Upper lobe of left lung (tissue), 6 donors: ENCODE measurements at regions not wholly inside any gene's neighbourhood (a gene's known extent, or its start where the extent isn't known, plus 50 kb on each side); places are given as distances from the start of the nearest gene placed in this dataset.

Experiments
- ATAC-seq, 2 donors: fragments of 200-7000 bp; cut with Tn5 transposase; one replicate each; pipeline ENCODE4 v1.9.1; 2022; ENCODE audit warnings: mild to moderate bottlenecking in 2 of 2, moderate library complexity in 2 of 2; ENCODE audit not compliant: low FRiP score in 2 of 2
- DNase-seq, 2 donors: peaks; one replicate each; pipeline ENCODE4 v3.0.0-alpha.2; 2019 to 2020
- H3K27ac ChIP-seq, 4 donors: fragments of 200-600 bp; sonication (generic); one replicate each; pipeline ENCODE4 v1.5.1; 2016 to 2019
- H3K27me3 ChIP-seq, 4 donors: fragments of 200-600 bp; sonication (generic); one replicate each; pipeline ENCODE4 v1.5.1; 2017 to 2019
- H3K36me3 ChIP-seq, 4 donors: fragments of 200-600 bp; sonication (generic); one replicate each; pipeline ENCODE4 v1.5.1; 2016 to 2019
- H3K4me1 ChIP-seq, 4 donors: fragments of 200-600 bp; sonication (generic); one replicate each; pipeline ENCODE4 v1.5.1; 2018 to 2019
- H3K4me3 ChIP-seq, 4 donors: fragments of 200-600 bp; sonication (generic); one replicate each; pipeline ENCODE4 v1.5.1; 2017 to 2019; ENCODE audit warnings: mild to moderate bottlenecking in 2 of 4, moderate library complexity in 1 of 4
- H3K9me3 ChIP-seq, 4 donors: fragments of 200-600 bp; sonication (generic); one replicate each; pipeline ENCODE4 v1.5.1; 2018 to 2019
- CTCF ChIP-seq, 6 experiments: fragments of 450-650 bp in 4 of 6; fragments of 200-600 bp in 2 of 6; sonication (generic) in 2 of 6; IDR thresholded peaks; one replicate each; pipeline ENCODE4 v1.5.1; 2016 to 2019; ENCODE audit warnings: antibody characterized with exemption in 6 of 6
- EP300 ChIP-seq, 4 donors: sonication (generic); formaldehyde crosslinking; IDR thresholded peaks; one replicate each; pipeline ENCODE4 v1.5.1; 2017; ENCODE audit warnings: antibody characterized with exemption in 4 of 4, control low read depth in 2 of 4
- POLR2A ChIP-seq, 4 donors: fragments of 450-650 bp; IDR thresholded peaks; one replicate each; pipeline ENCODE4 v1.5.1; 2016 to 2017; ENCODE audit warnings: antibody characterized with exemption in 4 of 4, mild to moderate bottlenecking in 2 of 4
- POLR2AphosphoS5 ChIP-seq, 2 donors: sonication (generic); formaldehyde crosslinking; IDR thresholded peaks; one replicate each; pipeline ENCODE4 v1.5.1; 2017; ENCODE audit warnings: antibody characterized with exemption in 2 of 2
- whole genome bisulfite sequencing, 2 donors: methylation state at CpG; one replicate each; pipeline ENCODE4 v1.1.5; 2017 to 2018; 5-methylcytosine and 5-hydroxymethylcytosine counted together
- donor health status: DM: no; HTN: no; CAD: no; lungs with moderate emphysema.
- donor health status: DM: no; HTN: yes; CAD: no; lungs with severe emphysema.

GRCh38 chr16:17776888-17777287 lies 306.1 kb upstream of the XYLT1 start:
- Histone ChIP-seq H3K27ac (no peak overlapping the region), H3K9me3 (no peaks in the 10 kb centered on the region), H3K36me3 (no peaks in the 10 kb centered on the region), H3K4me3 (no peak overlapping the region), H3K27me3 (no peaks in the 10 kb centered on the region), H3K4me1 (no peaks in the 10 kb centered on the region)
- ATAC-seq (no peak), DNase-seq (no peak)
- TF ChIP-seq POLR2AphosphoS5 (IDR thresholded peaks at IDR 0.05), result no peak
- no peak for TF ChIP-seq CTCF (IDR thresholded peaks at IDR 0.05)
- no peak for TF ChIP-seq EP300 (IDR thresholded peaks at IDR 0.05)
- TF ChIP-seq POLR2A (IDR thresholded peaks at IDR 0.05), result no peak
- 71 to 79% methylated on average over 9 of the region's 9 CpGs for WGBS, 2 donors

GRCh38 chr16:17776465-17776864 lies 305.7 kb upstream of the XYLT1 start:
- TF ChIP-seq EP300 (IDR thresholded peaks at IDR 0.05) (no peak), POLR2A (IDR thresholded peaks at IDR 0.05) (no peak), POLR2AphosphoS5 (IDR thresholded peaks at IDR 0.05) (no peak), CTCF (IDR thresholded peaks at IDR 0.05) (no peak)
- no peaks in the 10 kb centered on the region for H3K9me3 ChIP-seq
- no peaks in the 10 kb centered on the region for H3K27me3 ChIP-seq
- DNase-seq, result no peak
- H3K4me1 ChIP-seq, result no peaks in the 10 kb centered on the region
- no peak overlapping the region for H3K27ac ChIP-seq
- WGBS, 2 donors, result 44 to 63% methylated on average over 1 of the region's 1 CpG
- no peaks in the 10 kb centered on the region for H3K36me3 ChIP-seq
- no peak for ATAC-seq
- no peak overlapping the region for H3K4me3 ChIP-seq

GRCh38 chr16:17775061-17775460 lies 304.3 kb upstream of the XYLT1 start:
- DNase-seq, result no peak
- Histone ChIP-seq H3K4me3 (no peak overlapping the region), H3K4me1 (no peaks in the 10 kb centered on the region), H3K36me3 (no peaks in the 10 kb centered on the region), H3K27me3 (no peaks in the 10 kb centered on the region), H3K9me3 (no peaks in the 10 kb centered on the region), H3K27ac (no peak overlapping the region)
- WGBS, 2 donors, result 49 to 65% methylated on average over 3 to 4 of the region's 4 CpGs
- TF ChIP-seq CTCF (IDR thresholded peaks at IDR 0.05) (no peak), EP300 (IDR thresholded peaks at IDR 0.05) (no peak), POLR2A (IDR thresholded peaks at IDR 0.05) (no peak), POLR2AphosphoS5 (IDR thresholded peaks at IDR 0.05) (no peak)
- no peak for ATAC-seq

- DNase-seq, result no peak
- H3K4me3 ChIP-seq, result no peak overlapping the region
- no peaks in the 10 kb centered on the region for H3K4me1 ChIP-seq
- no peaks in the 10 kb centered on the region for H3K27me3 ChIP-seq
- H3K36me3 ChIP-seq, result no peaks in the 10 kb centered on the region
- no peak for TF ChIP-seq EP300 (IDR thresholded peaks at IDR 0.05)
- TF ChIP-seq POLR2AphosphoS5 (IDR thresholded peaks at IDR 0.05), result no peak
- no peak for TF ChIP-seq POLR2A (IDR thresholded peaks at IDR 0.05)
- TF ChIP-seq CTCF (IDR thresholded peaks at IDR 0.05), result no peak
- no peak for ATAC-seq
- 32 to 41% methylated on average over 10 of the region's 10 CpGs for WGBS, 2 donors
- H3K9me3 ChIP-seq, result no peaks in the 10 kb centered on the region
- no peak overlapping the region for H3K27ac ChIP-seq
These were observed 302.9 kb upstream of the XYLT1 start for GRCh38 chr16:17773698-17774101.

- no peaks in the 10 kb centered on the region for H3K27me3 ChIP-seq
- H3K36me3 ChIP-seq, result no peaks in the 10 kb centered on the region
- ATAC-seq (no peak), DNase-seq (no peak)
- no peaks in the 10 kb centered on the region for H3K9me3 ChIP-seq
- no peak overlapping the region for H3K4me3 ChIP-seq
- no peak for TF ChIP-seq CTCF (IDR thresholded peaks at IDR 0.05)
- no peak for TF ChIP-seq EP300 (IDR thresholded peaks at IDR 0.05)
- no peak for TF ChIP-seq POLR2A (IDR thresholded peaks at IDR 0.05)
- TF ChIP-seq POLR2AphosphoS5 (IDR thresholded peaks at IDR 0.05), result no peak
- no peaks in the 10 kb centered on the region for H3K4me1 ChIP-seq
- H3K27ac ChIP-seq, result no peak overlapping the region
- 87 to 93% methylated on average over 2 of the region's 2 CpGs for WGBS, 2 donors
These were observed 299.3 kb upstream of the XYLT1 start for GRCh38 chr16:17770104-17770503.
